HG03571 (cell line): ENCODE measurements at regions not wholly inside any gene's neighbourhood (a gene's known extent, or its start where the extent isn't known, plus 50 kb on each side); places are given as distances from the start of the nearest gene placed in this dataset.
A peak's percentile ranks its signal among the peaks of the same experiment; 100 is the strongest.
"Not testable (repeated sequence)": the region's sequence is repeated elsewhere in the genome, so short reads cannot be mapped to it uniquely, and the experiment has no call there.

Experiments used
- ATAC-seq: cut with Tn5 transposase; IDR thresholded peaks from one replicate; pipeline ENCODE4 v1.9.1; 2021; ENCODE audit not compliant: unreplicated experiment

- no peak for ATAC-seq
Measured at GRCh38 chr13:79997244-79997643, 343.7 kb downstream of the SPRY2 start.

DNA sequence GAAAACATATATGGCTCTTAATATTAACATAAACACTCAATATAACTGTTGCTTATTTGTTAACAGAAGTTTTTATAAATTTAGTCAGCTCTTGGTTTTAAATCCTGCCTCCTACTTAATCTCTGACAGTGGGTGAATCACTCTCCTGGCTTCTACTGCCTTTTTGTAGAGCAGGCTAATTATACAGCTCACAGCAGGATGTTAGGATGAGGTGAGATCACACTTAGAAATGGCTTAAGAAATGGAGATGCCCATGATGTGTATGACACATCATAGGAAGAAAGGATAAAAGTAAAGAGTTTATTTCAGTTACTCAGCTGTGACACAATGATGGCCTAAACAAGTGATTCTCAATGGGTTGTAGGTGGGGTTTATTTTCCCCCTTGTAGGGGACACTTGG lies 345.6 kb downstream of the SPRY2 start:
- ATAC-seq: no peak

DNA sequence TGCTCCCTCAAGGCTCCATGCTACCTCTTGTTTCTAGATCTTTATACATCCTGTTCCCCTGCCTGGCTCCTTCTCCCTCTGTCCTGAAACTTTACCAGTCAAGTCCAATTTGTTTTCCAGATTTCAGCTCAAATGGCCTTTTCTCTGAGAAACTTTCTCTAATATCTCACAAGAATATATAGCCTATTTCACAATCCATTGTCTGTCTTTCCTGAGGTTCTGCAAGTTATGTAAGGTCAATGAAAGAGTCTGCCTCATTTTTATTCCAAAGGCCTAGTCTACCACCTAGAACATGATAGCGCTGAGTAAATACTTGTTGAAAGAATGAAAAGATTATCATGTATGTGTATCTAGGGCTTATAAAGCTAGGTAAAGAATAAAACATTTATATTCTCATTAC lies 348.8 kb downstream of the SPRY2 start:
- no peak for ATAC-seq

DNA sequence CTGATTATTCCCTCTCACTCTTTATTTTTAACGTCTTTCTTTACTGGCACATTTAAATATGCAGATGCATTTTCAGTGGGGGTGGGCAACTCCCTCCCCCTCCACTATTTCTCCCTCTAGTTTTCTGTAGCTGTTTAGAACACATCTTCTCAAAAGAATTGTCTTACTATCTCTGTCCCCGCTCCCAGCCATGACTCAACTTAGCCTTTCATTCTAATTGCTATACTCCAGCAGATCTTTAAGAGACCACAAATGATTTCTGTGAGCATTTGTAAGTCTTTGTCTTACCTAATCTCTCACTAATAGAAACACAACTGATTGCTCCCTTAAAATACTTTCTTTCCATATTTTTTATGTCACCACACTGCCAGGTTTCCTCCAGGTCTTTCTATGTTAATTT lies 350.9 kb downstream of the SPRY2 start:
- ATAC-seq: no peak

DNA sequence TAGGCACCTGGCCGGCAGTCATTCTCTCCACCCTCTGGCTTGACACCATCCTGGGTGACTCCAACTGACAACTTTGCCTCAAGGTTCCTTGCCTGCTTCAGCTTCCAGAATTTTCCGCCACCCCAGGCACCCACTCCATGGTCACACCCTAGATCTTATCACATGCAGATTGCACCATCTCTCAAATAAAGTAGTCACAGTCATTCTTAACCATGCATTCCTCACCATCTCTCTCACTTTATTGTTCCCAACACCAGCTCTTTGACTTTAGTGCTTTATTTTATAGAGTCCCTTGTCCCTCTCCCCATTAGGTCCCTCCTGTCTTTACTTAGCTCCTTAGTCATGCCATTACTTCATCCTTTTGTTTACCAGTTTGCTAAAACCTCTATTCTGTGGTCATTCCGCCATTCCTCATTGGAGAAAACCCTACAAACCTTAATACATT lies 351.7 kb downstream of the SPRY2 start:
- no peak for ATAC-seq

- no peak for ATAC-seq
Measured at GRCh38 chr13:79988573-79988972, 352.4 kb downstream of the SPRY2 start.

DNA sequence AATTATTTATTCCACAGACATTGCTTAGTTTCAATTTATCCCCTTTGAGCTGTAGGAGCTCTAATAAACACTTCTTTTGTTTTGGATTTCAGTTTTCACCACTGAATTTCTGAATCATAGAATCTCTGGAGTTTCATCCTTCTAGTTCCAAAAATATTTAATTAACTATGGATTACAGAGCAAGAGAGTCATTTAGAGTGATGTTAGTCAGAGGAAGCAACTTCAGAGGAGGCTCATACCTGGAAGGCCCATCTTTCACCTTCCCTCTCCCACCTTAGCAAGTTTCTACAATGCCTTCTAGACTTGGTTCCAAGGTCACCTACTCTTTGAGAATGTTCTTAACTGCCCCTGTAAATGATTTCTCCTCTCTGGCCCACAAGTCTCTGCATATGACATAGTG lies 353.2 kb downstream of the SPRY2 start:
- no peak for ATAC-seq

- no peak for ATAC-seq
Measured at GRCh38 chr13:79987323-79987722, 353.6 kb downstream of the SPRY2 start.

DNA sequence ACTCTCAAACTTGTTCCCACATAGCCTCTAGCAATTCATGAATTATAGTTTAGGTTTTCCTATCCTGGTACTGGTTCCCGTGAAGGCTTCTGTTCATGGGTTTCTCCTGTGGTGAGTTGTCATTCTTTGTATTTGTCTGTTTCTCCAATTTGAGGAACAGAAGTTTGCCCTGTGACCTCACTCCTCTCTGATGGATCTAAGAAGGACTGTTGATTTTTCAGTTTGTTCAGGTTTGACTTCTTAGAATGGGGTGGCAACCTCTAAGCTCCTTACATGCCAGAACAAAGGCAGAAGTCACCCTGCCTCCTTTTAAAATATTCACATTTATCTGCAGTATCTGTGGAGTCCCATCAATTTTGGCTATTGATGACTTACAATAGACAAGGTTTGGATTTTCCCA lies 354.0 kb downstream of the SPRY2 start:
- no peak for ATAC-seq

DNA sequence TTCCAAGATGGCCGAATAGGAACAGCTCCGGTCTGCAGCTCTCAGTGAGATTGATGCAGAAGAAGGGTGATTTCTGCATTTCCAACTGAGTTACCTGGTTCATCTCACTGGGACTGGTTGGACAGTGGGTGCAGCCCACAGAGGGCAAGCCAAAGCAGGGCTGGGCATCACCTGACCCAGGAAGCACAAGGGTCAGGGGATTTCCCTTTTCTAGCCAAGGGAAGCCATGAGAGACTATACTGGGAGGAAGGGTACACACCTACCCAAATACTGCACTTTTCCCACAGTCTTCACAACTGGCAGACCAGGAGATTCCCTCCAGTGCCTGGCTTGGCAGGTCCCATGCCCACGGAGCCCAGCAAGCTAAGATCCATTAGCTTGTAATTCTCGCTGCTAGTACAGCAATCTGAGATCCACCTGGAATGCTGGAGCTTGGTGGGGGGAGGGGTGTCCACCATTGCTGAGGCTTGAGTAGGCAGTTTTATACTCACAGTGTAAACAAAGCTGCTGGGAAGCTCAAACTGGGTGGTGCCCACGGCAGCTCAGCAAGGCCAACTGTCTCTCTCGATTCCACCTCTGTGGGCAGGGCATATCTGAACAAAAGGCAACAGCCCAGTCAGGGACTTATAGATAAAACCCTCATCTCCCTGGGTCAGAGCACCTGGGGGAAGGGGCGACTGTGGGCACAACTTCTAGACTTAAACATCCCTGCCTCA lies 365.8 kb downstream of the SPRY2 start:
- not testable (repeated sequence) for ATAC-seq

DNA sequence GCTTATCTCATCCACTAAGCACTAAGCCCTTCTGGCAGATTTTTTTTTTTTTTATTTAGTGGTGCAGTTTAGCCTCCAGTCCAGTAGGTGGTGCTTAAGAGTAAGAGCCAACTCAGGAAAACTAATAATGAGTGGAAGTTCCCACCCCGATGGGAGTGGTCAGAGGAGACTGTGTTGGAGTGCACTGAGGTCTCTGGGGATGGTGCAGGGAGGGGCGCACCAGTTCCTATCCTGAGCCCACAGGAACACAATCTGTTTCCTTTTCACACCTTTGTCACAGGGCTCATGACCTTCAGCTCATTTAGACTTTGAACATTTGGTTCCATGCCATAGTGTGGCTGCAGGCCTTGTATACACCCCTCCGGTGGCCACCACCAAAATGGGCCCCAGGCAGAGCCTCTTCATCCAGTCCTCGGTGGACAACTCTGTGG lies 367.4 kb downstream of the SPRY2 start:
- peak; percentile 78 for ATAC-seq

- ATAC-seq: no peak
Measured at GRCh38 chr13:79972066-79972569, 368.8 kb downstream of the SPRY2 start.

GRCh38 chr13:79966493-79966895 lies 374.4 kb downstream of the SPRY2 start:
- ATAC-seq: no peak

DNA sequence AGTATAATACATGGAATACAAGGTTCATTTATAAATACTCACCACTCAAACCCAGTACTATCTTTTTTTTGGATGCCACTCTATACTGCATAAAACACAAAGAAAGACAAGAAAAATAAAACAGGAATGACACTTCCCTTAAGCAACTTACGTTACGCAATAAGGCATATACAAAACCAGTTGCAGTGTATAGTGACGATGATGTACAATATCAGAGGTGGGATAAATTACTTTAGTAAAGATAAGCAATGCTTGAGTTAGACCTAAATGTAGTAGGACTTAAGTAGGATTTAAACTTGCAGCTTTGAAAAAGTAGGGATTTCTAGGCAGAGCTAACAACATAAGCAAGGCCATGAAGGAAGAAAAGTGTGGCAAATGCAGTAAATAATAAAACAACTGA lies 374.9 kb downstream of the SPRY2 start:
- no peak for ATAC-seq

- no peak for ATAC-seq
Measured at GRCh38 chr13:79946556-79946955, 394.4 kb downstream of the SPRY2 start.

DNA sequence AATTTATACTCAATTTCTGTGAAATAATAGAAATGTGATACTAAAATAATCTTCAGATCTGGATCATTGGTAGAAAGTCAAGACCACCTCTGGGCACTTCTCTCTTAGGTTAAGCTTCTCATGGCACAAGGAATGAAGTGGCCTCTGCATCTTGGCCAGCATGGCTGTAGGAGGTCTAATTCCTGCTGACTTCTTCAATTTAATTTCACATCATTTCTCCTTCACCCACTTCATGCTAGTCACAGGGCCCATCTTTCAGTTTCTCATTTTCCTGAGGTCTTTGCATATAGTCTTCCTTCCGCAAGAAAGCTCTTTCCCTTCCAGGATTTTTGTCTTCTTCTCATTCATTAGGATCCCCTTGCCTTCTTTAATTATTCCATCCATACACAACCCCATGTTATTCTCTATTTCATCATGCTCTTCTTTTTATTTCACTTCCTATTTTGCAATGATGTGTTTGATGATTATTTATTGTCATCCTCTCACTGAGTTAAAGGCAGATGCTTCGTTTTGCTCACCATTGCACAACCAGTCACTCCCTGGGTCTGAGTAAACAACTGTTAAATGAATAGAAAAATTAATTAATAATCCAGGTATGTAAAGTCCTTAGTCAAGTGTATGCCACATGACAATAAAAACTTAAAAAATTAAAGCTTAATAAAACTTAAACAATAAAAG lies 397.4 kb downstream of the SPRY2 start:
- no peak for ATAC-seq

DNA sequence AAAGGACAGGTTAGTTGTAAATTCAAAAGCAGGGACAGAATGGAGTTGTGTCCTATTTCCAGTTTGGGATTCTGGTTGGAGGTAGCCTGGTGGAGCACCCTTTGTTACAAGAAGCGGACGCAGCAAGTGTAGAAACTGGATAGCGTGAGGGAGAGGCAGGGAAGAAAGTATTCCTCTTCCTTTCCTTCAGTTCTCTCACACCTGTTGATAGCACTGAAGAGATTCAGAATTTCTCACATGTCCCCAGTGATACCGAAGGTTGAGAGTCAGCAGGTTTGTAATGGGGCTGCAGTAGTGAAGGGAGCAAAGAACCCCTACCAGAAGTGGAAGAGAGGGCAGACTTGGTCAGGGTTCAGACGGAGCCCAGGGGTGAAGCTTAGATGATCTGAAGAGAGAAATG lies 399.2 kb downstream of the SPRY2 start:
- ATAC-seq: no peak

DNA sequence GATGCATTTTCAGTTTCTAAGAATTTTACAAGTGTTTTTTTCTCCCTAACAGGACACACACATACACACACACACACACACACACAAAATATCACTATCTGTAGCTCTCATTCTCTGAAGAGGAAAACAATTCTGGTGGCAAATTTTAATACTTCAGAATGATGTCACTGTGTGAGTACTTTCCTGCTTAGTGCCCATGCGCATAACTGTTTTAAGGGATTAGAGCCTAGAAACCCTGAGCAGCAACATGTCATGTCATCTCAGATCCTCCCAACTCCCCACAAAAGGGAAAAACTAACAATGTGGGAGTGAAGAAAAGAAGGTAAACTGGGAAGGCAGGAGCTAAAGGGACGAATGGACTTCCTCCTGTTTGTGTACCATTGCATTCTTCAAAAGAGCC lies 401.2 kb downstream of the SPRY2 start:
- ATAC-seq: no peak

DNA sequence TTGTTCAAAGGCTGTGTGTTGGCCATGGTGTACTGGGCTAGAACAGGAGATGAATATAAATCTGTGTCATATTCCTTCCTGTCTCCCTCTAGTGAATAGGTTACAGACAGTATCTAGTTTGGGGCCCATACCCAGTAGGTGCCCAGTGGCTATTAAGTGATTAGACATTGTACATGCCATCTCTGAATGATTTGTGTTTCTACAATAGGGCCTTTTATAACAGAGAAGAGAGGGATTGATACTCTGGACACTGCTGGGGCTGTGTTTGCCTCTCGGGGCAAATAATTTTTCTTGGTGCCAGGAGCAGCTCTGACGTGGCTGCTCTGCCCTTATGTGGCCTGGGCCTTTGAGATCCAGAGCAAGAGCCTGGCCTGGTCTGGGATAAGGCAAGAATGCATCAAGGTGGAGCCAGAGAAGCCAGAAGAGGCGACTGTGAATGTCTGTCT lies 403.1 kb downstream of the SPRY2 start:
- no peak for ATAC-seq

GRCh38 chr13:79937311-79937710 lies 403.6 kb downstream of the SPRY2 start:
- no peak for ATAC-seq

GRCh38 chr13:79936368-79937136 lies 404.4 kb downstream of the SPRY2 start:
- ATAC-seq: no peak

DNA sequence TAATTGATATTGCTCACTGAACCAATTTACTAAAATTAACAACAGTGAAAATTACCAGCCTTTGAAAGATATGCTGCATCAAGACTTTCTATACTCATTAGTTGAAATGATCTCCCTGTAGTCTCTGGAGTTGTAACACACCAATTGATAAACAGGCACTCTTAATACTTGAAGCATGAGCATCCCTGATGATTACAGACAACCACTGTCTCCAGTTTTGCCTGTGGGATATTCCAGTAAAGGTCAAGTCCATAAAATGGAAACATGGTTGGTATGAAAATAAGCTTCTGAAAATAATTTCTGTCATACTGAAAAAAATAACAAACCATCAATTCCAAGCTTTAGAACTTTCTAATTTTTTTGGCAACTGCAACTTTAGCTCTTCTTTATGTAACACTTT lies 405.8 kb downstream of the SPRY2 start:
- no peak for ATAC-seq
